ENCODE measurements at regions not wholly inside any gene's neighbourhood (a gene's known extent, or its start where the extent isn't known, plus 50 kb on each side); places are given as distances from the start of the nearest gene placed in this dataset.
"Not testable (repeated sequence)": the region's sequence is repeated elsewhere in the genome, so short reads cannot be mapped to it uniquely, and the experiment has no call there.

GRCh38 chr1:121116522-121117297 lies 67.4 kb downstream of the FAM72B start:
- peak; percentile 53 for ATAC-seq
- H3K27ac ChIP-seq; intact Hi-C loops (cut with DNase I); H3K4me1 ChIP-seq; H3K36me3 ChIP-seq; H3K9me3 ChIP-seq; DNase-seq; H3K27me3 ChIP-seq: not testable (repeated sequence)
- H3K4me3 ChIP-seq = peak overlapping the region; percentile 42

GRCh38 chr1:121117298-121117611 lies 66.9 kb downstream of the FAM72B start:
- DNase-seq; intact Hi-C loops (cut with DNase I); H3K27me3 ChIP-seq; H3K27ac ChIP-seq; H3K36me3 ChIP-seq; H3K9me3 ChIP-seq; H3K4me1 ChIP-seq: not testable (repeated sequence)
- peak overlapping the region; percentile 42 for H3K4me3 ChIP-seq
- peak; percentile 94 for ATAC-seq

DNA sequence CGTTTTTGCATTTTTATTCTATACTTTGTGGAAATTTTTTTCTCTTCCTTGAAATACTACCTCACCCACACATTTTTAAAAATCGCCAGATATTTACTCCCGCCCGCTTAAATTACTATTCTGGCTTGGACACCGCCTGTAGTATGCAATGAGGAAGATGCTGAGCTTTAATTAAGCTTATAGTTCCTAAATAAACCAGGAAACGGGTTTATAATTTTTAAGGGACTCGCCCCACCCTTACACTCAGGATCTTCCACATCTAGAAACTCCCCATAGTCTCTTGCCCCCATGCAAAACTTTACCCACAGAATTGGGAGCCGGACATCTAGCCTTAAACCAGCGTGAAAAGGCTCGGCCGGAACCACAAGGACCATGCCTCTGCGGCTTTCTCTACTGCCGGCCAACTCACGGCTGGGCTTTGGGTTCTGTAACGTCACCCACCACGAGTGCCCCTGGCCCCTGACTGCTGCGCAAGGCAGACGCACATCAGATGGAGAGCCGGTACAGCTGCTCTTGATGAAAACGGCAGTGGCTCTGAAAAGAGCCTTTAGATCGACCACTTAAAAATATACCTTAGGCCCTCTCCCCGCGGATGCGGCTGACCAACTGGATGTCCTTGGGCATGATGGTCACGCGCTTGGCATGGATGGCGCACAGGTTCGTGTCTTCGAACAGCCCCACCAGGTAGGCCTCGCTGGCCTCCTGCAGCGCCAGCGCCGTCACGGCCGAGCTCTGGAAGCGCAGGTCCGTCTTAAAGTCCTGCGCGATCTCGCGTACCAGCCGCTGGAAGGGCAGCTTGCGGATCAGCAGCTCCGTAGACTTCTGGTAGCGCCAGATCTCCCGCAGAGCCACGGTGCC lies 66.3 kb downstream of the FAM72B start:
- intact Hi-C loops (cut with DNase I); H3K4me1 ChIP-seq; H3K27me3 ChIP-seq; H3K9me3 ChIP-seq; H3K27ac ChIP-seq; H3K36me3 ChIP-seq: not testable (repeated sequence)
- H3K4me3 ChIP-seq = peak overlapping the region; percentile 38
- ATAC-seq = peak; percentile 50
- DNase-seq = peak; percentile 63
